Head of caudate nucleus (tissue), 42 donors: ENCODE measurements at regions not wholly inside any gene's neighbourhood (a gene's known extent, or its start where the extent isn't known, plus 50 kb on each side); places are given as distances from the start of the nearest gene placed in this dataset.

Experiments used
- DNase-seq, 42 donors: peaks; one replicate each; pipeline versions ENCODE4 v3.0.0 to v3.0.0-alpha.2; 2020 to 2021; ENCODE audit warnings: mixed read lengths in 7 of 42
- intact Hi-C: fragments of 100-400 bp; cut with DNase I; formaldehyde crosslinking; loops from one replicate; pipeline ENCODE4 v1.15.0; 2022

DNA sequence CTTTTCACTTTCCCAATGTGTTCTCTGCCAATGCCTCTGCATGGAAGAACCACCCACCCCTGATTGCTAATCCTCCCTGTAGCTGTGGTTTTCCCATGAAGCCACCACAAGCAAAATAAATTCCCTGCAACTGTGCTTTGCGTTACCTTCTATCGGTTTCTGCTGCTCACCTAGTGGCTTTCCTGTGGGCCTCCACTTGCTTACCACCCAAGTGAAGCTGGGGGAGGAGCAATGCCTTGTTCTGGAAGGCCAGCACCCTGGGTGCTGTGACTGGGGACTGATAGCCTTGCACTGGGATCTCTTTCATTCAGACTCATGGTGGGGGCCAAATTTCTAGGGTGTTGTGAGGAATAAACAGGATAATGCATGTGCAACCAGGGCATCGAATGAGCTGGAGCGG lies 56.3 kb upstream of the GDNF start:
- no peak for DNase-seq
- intact Hi-C loops = no loop called here

DNA sequence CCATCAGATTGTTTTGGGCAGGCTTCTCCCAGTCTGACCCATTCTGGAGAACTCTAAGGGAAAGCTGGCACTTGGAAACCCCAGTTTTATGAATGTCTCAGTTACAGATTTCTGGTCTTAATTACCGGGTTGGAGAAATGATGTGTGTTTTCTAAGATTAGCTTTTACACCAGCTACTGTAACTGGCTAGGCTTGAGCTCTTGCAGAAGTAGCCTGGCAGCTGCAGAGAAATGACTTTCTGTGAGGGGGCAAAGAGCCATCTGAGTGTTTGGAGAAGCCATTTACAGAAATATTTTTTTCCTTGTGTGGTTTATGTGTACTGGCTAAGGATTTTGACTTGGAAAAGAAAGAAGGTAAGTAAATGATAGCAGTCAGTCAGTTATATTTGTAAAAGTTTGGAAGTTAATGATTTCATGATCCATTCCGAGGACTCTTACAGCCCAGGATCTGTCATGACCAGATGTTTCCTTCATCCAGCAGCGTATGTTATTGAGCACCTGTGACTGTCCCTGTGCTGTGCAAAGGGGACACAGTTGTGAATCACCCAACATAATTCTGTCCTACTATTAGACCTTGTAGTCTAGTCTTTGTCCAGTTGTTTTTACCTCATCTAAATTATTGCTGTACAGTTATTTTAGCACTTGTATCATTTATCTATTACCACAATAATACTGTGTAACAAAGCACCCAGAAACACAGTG lies 53.7 kb upstream of the GDNF start:
- no peak for DNase-seq
- intact Hi-C loops = no loop called here

DNA sequence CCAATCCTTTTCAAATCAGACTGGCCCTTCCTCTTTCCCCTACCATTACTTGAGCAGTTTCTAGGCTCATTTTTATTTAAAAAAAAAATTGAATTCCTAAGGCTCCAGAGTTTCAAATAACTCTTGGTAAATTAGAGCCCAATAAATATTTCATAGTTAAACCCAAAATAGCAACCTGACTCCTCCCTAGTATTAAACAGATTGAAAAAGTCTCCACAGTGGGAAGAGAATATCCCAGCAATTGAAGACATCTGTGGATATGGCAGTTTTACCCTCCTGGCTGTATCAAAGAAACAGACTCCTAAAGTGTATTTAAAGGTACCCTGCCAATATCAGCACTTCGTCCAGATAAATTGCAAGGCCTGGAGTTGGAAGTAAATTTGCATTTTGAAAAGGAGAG lies 52.7 kb upstream of the GDNF start:
- intact Hi-C loops = no loop called here
- no peak for DNase-seq

DNA sequence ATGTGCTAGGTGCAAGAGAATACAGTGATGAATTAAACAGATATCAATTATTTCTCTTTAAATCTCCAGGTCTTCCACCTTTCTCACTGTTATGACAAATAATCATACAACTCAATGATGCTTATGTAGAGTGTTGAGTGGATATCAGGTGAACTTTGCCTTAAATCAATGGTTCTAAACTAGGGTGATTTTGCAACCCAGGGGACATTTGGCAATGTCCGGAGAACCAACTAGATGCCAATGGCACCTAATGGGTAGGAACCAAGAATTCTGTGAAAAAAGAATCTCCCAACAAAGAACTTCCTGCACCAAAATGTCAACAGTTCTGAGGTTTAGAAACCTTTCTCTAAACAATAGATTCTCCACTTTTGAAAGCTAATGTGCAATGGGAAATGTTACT lies 52.0 kb upstream of the GDNF start:
- intact Hi-C loops = no loop called here
- DNase-seq = no peak

DNA sequence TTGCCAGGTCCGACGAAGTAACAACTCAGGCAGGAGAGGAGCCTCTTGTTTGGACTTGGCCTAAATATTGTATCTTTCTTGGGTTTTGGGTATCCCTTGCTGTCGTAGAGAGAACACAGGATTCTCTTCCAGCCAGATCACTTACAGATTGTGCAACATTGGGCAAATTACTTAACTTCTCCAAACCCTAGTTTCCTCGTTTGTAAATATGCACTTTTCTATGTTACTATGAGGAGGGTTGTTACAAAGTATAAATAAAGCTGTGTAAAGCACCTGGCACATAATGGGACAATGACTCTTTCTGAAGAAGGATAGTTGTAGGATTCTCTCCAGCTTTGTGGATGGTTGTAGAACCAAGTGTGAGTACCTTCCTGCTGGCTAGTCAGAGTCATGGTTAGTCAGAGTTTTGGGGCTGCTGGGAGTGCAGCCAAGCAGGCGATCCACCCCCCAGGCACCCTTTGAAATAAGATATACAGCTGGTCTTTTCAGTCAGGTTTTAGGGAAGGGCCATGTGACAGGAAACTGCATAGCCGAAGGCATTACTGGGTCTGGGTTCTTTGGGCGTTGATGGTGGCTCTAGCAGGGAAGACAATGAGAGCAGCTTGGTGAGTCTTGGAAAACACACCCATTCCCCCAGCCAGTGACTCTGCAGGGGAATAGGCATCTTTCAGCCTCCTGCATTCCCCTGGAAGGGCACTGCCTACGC lies 49.9 kb upstream of the GDNF start:
- intact Hi-C loops = no loop called here
- DNase-seq = no peak
